HL-60/S4 treated with retinoic acid at 250 ng/mL for 4 days and 3 days (cell line): ENCODE measurements at regions not wholly inside any gene's neighbourhood (a gene's known extent, or its start where the extent isn't known, plus 50 kb on each side); places are given as distances from the start of the nearest gene placed in this dataset.
"Not testable (repeated sequence)": the region's sequence is repeated elsewhere in the genome, so short reads cannot be mapped to it uniquely, and the experiment has no call there.

ENCODE experiments used
- in situ Hi-C: fragments of 300-500 bp; cut with MboI; formaldehyde crosslinking; loops from 2 replicates; pipeline ENCODE4 v1.7.0; 2022; ENCODE audit warnings: low sequenced_read_pairs

- in situ Hi-C loops = no loop called here
These were observed 120.4 kb upstream of the ZNF184 start for GRCh38 chr6:27593200-27593818.

GRCh38 chr6:27592481-27593199 lies 119.7 kb upstream of the ZNF184 start:
- in situ Hi-C loops = no loop called here

- in situ Hi-C loops = no loop called here
These were observed 119.0 kb upstream of the ZNF184 start for GRCh38 chr6:27591699-27592480.

- in situ Hi-C loops = not testable (repeated sequence)
These were observed 112.4 kb upstream of the ZNF184 start for GRCh38 chr6:27585316-27585715.

GRCh38 chr6:27584326-27584725 lies 111.4 kb upstream of the ZNF184 start:
- in situ Hi-C loops = no loop called here

- in situ Hi-C loops = no loop called here
These were observed 110.2 kb upstream of the ZNF184 start for GRCh38 chr6:27582928-27583725.

DNA sequence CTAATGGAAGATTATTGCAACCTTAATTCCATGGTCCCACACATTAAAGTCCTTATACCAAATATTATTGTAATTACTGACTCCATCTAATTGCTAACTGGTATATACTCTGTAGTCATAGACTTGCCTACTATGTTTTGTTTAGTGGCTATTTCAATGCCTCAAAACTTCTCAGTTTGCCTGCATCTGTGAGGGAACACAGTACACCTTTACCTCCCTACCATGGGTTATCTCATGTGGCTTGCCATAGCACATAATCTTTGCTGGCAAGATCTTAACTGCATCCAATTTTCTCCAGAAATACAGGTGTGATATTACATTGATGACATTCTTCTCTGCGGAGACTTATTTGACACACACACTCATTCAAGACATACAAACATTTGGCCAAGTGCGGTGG lies 107.1 kb upstream of the ZNF184 start:
- in situ Hi-C loops = no loop called here

GRCh38 chr6:27577922-27578321 lies 105.0 kb upstream of the ZNF184 start:
- in situ Hi-C loops = no loop called here

GRCh38 chr6:27575594-27576361 lies 102.9 kb upstream of the ZNF184 start:
- in situ Hi-C loops = no loop called here

DNA sequence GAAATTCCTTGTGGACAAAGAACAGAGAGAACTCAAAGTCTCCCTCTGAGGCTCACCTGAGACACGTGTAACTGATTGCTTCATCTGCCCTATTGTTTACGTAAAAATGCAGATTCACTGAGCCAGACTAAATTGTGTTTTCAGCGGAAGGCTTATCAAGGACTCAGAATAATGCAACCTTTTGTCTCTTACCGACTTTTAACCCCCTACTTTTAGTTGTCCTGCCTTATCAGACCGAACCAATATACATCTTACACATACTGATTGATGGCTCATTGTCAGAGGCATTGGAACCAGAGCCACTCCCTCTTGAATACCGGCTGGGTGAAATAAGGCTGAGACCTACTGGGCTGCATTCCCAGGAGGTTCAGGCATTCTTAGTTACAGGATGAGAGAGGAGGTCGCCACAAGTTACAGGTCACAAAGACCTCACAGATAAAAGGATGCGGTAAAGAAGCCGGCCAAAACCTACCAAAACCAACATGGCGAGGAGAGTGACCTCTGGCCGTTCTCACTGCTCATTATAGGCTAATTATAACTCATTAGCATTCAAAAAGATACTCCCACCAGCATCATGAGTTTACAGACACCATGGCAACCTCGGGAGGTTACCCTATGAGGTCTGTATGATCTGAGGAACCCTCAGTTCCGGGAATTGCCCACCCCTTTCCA lies 95.5 kb upstream of the ZNF184 start:
- in situ Hi-C loops = no loop called here

DNA sequence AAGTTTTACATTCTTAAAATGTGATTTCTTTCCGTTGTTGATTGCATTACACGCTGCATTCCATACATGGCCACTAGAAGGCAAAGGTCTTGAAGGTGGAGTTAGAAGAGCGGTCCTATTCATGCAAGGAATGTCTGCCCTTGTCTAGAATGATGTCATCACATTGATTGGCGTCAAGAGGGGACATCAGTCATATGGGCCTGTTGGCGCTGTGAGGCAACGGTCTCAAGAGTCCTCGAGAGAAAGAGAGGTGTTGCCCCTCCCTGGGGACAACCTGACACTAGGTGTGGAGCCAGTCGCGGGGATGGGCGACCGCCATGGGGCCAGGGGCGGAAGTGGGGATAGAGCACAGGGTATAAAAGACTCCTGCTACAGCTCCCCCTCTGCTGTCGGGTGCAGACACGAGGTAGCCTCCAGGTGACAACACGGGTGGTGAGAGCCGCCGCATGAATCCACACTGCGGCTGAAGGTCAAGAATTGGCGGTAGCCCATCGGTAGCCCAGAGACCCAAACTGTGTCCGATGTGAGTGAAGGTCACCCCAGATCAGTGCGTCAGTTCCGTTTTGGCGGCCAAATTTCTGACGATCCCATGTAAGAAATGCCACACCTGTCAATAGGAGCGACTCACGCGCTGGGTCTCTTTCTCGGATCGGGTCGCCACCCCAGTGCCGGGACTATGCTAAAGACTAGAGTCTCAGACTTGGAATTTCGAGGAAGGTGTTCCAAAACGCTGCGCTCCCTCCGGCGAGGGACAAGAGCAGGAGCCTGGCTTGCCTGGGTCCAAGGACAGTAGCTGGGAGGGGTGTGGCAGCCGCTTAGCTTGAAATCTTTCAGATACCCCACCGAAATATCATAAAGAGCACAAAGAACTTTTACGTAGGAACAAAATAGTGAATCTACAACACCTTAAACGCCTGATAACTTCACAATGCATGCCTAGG lies 93.2 kb upstream of the ZNF184 start:
- in situ Hi-C loops = no loop called here

DNA sequence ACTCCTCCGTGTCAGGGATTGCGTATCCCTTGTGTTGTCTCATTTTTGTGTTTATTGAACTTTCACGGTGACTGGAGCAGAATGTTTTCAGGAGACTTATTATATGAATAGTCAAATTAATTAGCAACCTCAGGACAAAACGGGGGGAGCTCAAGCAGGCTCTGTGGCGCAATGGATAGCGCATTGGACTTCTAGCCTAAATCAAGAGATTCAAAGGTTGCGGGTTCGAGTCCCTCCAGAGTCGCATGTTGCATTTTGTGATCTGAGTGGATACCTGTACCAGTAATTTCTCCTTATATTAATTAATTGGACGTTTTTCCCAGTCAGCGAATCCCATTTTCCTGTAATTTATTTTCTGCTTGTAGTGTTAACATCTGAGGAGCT lies 89.1 kb upstream of the ZNF184 start:
- in situ Hi-C loops = no loop called here

GRCh38 chr6:27558028-27558724 lies 85.3 kb upstream of the ZNF184 start:
- in situ Hi-C loops = no loop called here

GRCh38 chr6:27556406-27556805 lies 83.5 kb upstream of the ZNF184 start:
- in situ Hi-C loops = no loop called here

DNA sequence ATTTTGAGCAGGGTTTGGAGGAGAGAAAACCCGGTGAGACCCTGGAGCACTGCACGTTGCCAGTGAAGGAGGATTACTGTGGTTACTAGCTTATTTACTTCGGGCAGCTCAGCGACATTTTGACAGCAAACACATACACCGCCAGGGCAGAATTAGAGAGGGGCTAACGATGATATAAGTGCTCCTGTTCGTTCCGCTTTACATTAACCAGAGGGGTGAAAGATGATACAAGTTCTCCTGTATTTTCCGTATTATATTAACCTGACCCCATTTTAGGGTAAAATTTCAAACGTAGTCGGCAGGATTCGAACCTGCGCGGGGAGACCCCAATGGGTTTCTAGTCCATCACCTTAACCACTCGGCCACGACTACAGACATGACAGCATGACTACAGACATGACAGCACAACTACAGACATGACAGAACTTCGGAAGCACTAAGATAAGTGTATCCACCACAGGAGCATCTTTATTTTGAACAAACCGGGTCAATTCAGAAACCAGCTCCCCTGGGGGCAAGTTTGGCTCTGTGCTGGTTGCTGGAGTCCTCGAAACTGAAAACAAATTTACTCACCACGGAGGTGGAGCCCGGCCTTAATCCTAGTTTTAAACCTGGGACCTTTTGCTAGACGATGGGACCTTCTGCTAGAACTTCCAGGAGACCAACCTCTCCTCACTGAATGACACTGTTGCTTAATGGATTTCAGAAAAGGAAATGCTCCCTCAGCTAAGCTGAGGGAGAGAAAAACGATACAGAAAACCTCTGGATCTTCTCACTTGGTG lies 80.4 kb upstream of the ZNF184 start:
- in situ Hi-C loops = no loop called here

DNA sequence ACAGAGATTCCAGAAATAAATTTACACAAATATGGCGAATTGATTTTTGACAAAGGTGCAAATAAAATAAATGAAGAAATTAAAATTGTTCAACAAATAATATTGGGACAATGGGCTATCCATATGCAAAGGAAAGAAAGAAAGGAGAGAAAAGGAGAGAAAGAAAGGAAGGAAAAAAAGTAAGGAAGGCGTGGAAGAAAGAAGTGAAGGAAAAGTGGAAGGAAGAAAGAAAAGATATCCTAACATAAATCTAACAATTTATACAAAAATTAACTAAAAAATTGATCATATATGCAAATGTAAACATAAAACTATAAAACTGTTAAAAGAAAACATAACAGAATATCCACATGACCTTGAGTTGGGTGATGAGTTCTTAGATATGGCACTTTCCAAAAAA lies 78.7 kb upstream of the ZNF184 start:
- in situ Hi-C loops = no loop called here

- in situ Hi-C loops = no loop called here
These were observed 77.8 kb upstream of the ZNF184 start for GRCh38 chr6:27550692-27551091.

DNA sequence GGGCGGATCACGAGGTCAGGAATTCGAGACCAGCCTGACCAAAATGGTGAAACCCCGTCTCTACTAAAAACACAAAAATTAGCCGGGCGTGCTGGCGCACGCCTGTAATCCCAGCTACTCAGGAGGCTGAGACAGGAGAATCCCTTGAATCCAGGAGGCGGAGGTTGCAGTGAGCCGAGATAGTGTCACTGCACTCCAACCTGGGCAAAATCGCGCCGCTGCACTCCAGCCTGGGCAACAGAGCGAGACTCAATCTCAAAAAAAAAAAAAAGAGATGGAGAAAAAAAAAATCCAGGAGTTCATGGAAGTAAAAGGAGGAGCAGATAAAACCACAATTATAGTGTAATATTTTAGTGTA lies 76.3 kb upstream of the ZNF184 start:
- in situ Hi-C loops = not testable (repeated sequence)
